ENCODE measurements at regions not wholly inside any gene's neighbourhood (a gene's known extent, or its start where the extent isn't known, plus 50 kb on each side); places are given as distances from the start of the nearest gene placed in this dataset.

- no peak for DNase-seq
These were observed 171.2 kb upstream of the SLC14A2 start for GRCh38 chr18:45444040-45444439.

GRCh38 chr18:45447355-45448265 lies 167.7 kb upstream of the SLC14A2 start:
- DNase-seq: no peak

GRCh38 chr18:45448871-45449270 lies 166.4 kb upstream of the SLC14A2 start:
- DNase-seq: no peak

- DNase-seq: peak; percentile 80
These were observed 165.7 kb upstream of the SLC14A2 start for GRCh38 chr18:45449418-45450227.

GRCh38 chr18:45456090-45457021 lies 158.9 kb upstream of the SLC14A2 start:
- peak; percentile 50 for DNase-seq

GRCh38 chr18:45458033-45458432 lies 157.2 kb upstream of the SLC14A2 start:
- DNase-seq: no peak

GRCh38 chr18:45462179-45462578 lies 153.1 kb upstream of the SLC14A2 start:
- DNase-seq: no peak

- DNase-seq: no peak
These were observed 151.8 kb upstream of the SLC14A2 start for GRCh38 chr18:45463451-45463850.

GRCh38 chr18:45464619-45465018 lies 150.7 kb upstream of the SLC14A2 start:
- no peak for DNase-seq

GRCh38 chr18:45467293-45467692 lies 148.0 kb upstream of the SLC14A2 start:
- peak; percentile 48 for DNase-seq

- peak; percentile 63 for DNase-seq
These were observed 147.3 kb upstream of the SLC14A2 start for GRCh38 chr18:45467945-45468344.

- DNase-seq: no peak
These were observed 136.4 kb upstream of the SLC14A2 start for GRCh38 chr18:45478889-45479288.

- no peak for DNase-seq
These were observed 134.9 kb upstream of the SLC14A2 start for GRCh38 chr18:45480219-45481015.

- DNase-seq: no peak
These were observed 133.5 kb upstream of the SLC14A2 start for GRCh38 chr18:45481821-45482220.

GRCh38 chr18:45482286-45482685 lies 133.0 kb upstream of the SLC14A2 start:
- DNase-seq: no peak

- DNase-seq: no peak
These were observed 127.7 kb upstream of the SLC14A2 start for GRCh38 chr18:45487581-45487980.

GRCh38 chr18:45488645-45489044 lies 126.6 kb upstream of the SLC14A2 start:
- peak; percentile 64 for DNase-seq

- DNase-seq: no peak
These were observed 121.4 kb upstream of the SLC14A2 start for GRCh38 chr18:45493830-45494229.

- DNase-seq: no peak
These were observed 120.5 kb upstream of the SLC14A2 start for GRCh38 chr18:45494811-45495210.

- DNase-seq: no peak
These were observed 118.5 kb upstream of the SLC14A2 start for GRCh38 chr18:45496741-45497140.

- DNase-seq: no peak
These were observed 117.5 kb upstream of the SLC14A2 start for GRCh38 chr18:45497595-45498286.
